ENCODE measurements at regions not wholly inside any gene's neighbourhood (a gene's known extent, or its start where the extent isn't known, plus 50 kb on each side); places are given as distances from the start of the nearest gene placed in this dataset.
"Not testable (repeated sequence)": the region's sequence is repeated elsewhere in the genome, so short reads cannot be mapped to it uniquely, and the experiment has no call there.

- no peak for ATAC-seq
These were observed 469.5 kb downstream of the GBA3 start for GRCh38 chr4:23162275-23162674.

GRCh38 chr4:23161787-23162186 is 469.1 kb downstream of the GBA3 start:
- no peak for ATAC-seq

DNA sequence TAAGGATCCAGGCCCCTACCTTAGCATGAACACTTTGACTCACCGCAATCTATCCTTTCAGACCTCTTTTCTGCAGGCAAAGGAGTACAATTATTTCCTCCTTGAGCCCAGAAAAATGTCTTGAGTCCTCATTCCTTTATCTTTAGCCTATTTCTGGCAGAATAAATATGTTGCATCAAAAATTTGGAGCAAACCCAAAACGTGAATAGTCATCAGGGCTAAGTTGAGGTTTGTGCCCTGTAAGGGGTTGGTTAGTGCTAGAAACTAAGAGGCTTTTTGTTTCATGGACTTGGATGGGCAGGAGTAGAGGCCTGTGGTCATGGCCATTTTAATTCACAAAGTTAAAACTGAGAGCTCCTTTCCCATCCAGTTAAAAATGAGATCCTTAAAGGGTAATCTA is 460.3 kb downstream of the GBA3 start:
- no peak for ATAC-seq

GRCh38 chr4:23149815-23150214 is 457.1 kb downstream of the GBA3 start:
- no peak for ATAC-seq

- no peak for ATAC-seq
These were observed 452.0 kb downstream of the GBA3 start for GRCh38 chr4:23144707-23145106.

DNA sequence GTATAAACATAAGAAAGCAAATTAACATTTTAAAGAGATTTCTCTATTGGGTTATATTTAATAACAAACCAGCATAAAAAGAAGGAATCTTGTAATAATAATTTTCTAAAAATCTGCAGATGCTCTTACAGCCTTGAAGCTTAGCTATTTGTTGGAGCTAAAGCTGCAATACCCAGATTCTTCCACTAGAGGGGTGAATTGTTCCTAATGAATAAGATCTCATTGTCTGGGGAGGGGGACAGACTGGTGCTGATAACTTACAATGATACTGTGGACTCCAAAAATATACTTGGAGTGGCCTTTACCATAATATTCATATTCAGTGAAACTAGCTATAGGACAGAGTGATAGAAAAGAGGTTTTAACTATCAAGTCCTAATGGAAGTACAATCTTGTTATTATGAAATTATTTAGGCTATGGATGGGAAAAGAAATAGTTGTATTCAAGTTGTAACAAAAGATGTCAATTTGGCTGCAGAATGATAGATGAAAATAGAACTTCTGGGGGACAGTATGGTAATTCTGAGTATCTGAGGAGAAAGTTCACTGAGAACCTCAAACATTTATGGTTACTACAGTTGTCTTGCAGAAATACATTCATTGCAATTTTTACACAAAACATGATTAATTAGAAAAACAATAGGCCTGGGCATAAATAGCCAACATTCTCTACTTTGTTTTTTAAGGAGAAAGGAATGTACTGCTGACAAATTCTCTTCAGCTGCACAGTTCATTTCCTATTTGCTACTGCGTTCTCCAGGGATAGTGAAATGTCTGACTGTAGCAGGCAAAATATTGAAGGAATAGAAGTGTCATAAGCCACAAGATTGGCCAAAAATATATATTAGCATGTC is 443.3 kb downstream of the GBA3 start:
- no peak for ATAC-seq

GRCh38 chr4:23134331-23134730 is 441.6 kb downstream of the GBA3 start:
- ATAC-seq: no peak

DNA sequence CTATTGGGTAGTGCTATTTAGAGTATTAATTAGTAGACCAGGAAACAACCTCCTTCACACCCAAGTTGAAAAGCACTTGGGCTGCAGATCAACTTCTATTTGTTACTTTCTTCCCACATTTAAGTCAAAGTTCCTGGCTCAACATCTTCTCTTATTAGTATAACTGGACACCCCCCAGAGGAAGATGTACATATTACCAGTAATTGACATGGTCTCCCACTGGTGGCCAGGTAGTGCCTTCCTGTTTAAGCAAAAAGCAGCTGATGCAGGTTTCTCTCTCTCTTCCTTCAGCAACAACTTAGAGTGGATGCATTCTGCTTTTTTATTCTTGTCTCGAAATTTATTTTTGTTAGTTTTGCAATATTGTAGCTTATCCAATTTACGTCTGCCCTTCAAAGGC is 438.1 kb downstream of the GBA3 start:
- no peak for ATAC-seq

- ATAC-seq: no peak
These were observed 432.4 kb downstream of the GBA3 start for GRCh38 chr4:23125118-23125517.

DNA sequence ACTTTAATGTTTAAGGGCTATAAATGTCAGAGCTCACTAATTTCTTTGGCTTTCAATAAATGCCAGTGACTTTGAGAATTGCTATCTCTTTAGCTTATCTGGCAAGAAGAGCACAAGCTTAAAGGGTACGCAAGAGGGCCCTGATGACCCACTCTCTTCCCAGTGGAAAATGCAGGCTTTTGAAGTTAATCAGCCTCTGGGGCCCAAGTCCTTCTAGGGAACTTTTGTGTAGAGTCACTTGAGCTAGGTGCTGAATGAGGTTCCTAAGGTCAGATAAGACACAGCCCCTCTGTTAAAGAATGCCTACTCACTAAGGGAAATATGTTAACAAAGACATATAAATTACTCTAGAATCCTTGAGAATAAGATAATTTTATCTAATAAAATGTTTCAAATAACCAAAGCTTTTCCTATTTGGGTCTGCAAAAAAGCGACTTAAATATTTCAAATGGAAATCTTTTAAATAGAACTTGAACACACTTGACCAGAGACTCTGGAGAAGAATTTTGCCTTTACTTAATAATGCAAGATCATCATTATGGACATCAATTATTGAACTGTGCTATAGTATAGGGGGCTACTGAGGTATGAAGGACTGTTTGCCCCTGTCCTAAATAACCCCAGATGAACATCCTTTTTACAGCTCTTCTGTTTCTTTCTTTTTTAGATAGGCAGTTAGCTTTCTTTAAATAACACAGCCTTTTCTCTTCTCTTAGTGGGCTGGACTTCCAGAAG is 430.1 kb downstream of the GBA3 start:
- no peak for ATAC-seq

DNA sequence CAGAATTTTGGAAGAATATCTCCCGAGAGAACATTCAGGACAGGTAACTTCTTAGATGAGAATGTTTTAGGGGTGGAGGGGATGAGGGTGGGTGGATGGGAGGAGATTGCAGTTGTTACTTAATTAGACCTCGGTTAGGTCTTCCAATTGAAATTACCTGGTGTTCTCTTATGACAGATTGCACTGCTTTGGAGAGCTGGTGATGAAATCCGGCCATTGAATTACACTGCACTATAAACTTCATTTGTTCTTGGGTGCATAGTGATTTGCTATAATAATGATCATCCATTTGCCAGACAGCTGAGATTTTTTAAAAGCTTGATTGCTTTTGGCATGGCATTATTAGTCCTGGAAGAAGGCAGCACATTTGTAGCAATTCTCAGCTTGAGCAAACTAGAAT is 427.6 kb downstream of the GBA3 start:
- ATAC-seq: no peak

GRCh38 chr4:23117826-23118225 is 425.1 kb downstream of the GBA3 start:
- ATAC-seq: no peak

GRCh38 chr4:23114538-23114937 is 421.8 kb downstream of the GBA3 start:
- no peak for ATAC-seq

- ATAC-seq: no peak
These were observed 420.4 kb downstream of the GBA3 start for GRCh38 chr4:23113104-23113503.

- ATAC-seq: no peak
These were observed 413.8 kb downstream of the GBA3 start for GRCh38 chr4:23106516-23106915.

DNA sequence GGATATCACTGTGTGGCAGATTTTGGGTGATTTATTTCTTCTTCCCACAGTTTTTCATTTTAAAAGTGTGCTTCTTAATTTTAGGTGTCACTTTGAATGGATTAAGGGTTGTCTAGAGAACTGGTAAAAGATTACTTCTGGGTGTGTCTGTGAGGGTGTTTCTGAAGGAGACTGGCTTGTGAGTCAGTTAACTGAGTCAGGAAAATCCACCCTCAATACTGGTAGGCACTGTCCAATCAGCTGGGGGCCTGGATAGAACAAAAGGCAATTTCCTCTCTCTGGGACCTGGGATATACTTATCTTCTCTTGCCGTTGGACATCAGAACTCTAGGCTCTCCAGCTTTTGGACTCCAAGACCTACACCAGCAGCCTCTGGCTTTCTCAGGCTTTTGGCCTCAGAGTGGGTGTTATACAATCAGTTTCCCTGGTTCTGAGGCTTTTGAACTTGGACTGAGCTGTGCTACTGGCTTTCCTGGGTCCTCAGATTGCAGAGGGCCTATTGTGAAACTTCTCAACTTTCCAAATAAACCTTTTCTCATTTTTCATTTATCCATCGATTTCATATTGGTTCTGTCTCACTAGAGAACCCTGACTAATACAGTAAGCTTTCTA is 413.1 kb downstream of the GBA3 start:
- ATAC-seq: no peak

- ATAC-seq: no peak
These were observed 404.5 kb downstream of the GBA3 start for GRCh38 chr4:23097251-23097650.

DNA sequence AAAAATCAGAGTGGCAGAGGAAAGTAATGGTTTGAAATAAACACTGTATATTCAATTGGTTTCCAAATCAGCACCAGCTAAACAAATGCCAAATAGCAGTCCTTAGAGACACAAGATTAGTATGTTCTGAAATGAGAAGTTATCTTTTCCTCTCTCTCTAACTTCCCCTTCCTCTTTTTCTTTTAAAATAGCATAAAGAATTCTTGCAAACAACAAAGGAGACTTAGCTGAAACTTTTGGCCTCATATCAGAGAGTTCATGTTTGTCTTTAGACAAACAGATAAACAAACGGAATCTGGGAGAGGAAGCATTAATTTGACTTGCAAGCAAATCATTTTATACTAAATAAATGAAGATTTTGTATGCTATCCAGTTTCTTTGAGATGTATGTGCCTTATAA is 399.0 kb downstream of the GBA3 start:
- ATAC-seq: no peak

- no peak for ATAC-seq
These were observed 392.5 kb downstream of the GBA3 start for GRCh38 chr4:23085249-23085568.

DNA sequence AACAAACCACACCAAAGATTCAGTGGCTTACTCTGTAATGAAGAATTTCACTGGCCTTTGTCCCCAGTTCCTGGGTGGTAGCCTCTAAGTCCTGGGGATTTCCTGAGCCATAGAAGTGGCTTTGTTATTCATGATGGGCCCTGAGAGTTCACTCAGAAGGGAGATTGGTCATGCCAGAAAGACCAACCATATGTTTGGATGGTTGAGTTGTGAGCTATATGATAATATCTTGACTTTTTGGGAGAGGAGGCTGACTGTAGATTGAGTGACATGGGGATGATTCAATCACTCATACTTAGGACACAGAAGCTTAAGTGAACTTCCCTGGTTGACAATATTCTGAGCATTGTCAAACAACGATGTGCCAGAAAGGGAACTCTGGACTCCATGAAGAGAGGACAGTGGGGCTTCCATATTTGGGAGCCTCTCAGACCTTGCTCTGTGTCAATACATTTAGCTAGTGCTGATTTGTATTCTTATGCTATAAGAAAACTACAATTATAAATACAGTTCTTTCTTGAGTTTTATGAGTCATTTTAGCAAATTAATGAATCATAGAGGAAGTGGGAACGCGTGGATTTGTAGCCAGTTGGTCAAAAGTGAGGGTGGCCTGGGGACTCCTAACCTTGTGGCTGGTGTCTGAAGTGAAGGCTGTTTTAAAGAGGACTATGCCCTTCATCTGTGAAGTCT is 392.0 kb downstream of the GBA3 start:
- ATAC-seq: no peak

- no peak for ATAC-seq
These were observed 390.7 kb downstream of the GBA3 start for GRCh38 chr4:23083391-23083790.

GRCh38 chr4:23080171-23080570 is 387.4 kb downstream of the GBA3 start:
- ATAC-seq: not testable (repeated sequence)

GRCh38 chr4:23070848-23071570 is 378.3 kb downstream of the GBA3 start:
- ATAC-seq: no peak

Data from activated CD4-positive, CD25-positive, alpha-beta regulatory T cell treated with anti-CD3 and anti-CD28 coated beads, Interleukin-2, amount 50 U/mL, for 24 hours (primary cell).